SU-DHL-6 (cell line): ENCODE measurements at regions not wholly inside any gene's neighbourhood (a gene's known extent, or its start where the extent isn't known, plus 50 kb on each side); places are given as distances from the start of the nearest gene placed in this dataset.

ENCODE experiments used
- H2AFZ ChIP-seq: fragments of 200-600 bp; sonication (generic); 2 replicates; pipeline ENCODE4 v1.6.1; 2014; ENCODE audit warnings: low read depth, mild to moderate bottlenecking, moderate library complexity, mixed read lengths, antibody characterized with exemption, low read length; ENCODE audit not compliant: severe bottlenecking
- H3F3A ChIP-seq: fragments of 200-600 bp; shearing (Covaris generic); 2 replicates; pipeline ENCODE4 v1.6.0; 2016; ENCODE audit warnings: antibody characterized with exemption, mild to moderate bottlenecking; ENCODE audit not compliant: insufficient read depth
- H3K27ac ChIP-seq: fragments of 200-600 bp; sonication (generic); 2 replicates; pipeline ENCODE4 v1.5.1; 2016; ENCODE audit warnings: low read depth, mild to moderate bottlenecking, low read length, moderate library complexity, mixed read lengths
- H3K27me3 ChIP-seq: fragments of 200-600 bp; sonication (generic), shearing (Covaris generic); 2 replicates; pipeline ENCODE4 v1.6.0; 2014; ENCODE audit warnings: mild to moderate bottlenecking, low read length
- H3K36me3 ChIP-seq: fragments of 200-600 bp; sonication (generic); 2 replicates; pipeline ENCODE4 v1.6.1; 2014; ENCODE audit warnings: mild to moderate bottlenecking, low read length, mixed read lengths
- H3K4me2 ChIP-seq: fragments of 300-600, 200-600 bp; shearing (Covaris generic), sonication (generic); 2 replicates; pipeline ENCODE4 v1.6.0; 2014; ENCODE audit warnings: low read length, low read depth, mild to moderate bottlenecking; ENCODE audit not compliant: poor library complexity, severe bottlenecking
- H3K4me3 ChIP-seq: fragments of 200-600 bp; sonication (generic); 2 replicates; pipeline ENCODE4 v1.5.1; 2014; ENCODE audit warnings: antibody characterized with exemption, low read length, mild to moderate bottlenecking, mixed read lengths; ENCODE audit not compliant: insufficient read depth, poor library complexity, severe bottlenecking
- H3K79me2 ChIP-seq: fragments of 200-600 bp; sonication (generic); 2 replicates; pipeline ENCODE4 v1.6.1; 2014; ENCODE audit warnings: mild to moderate bottlenecking, low read length, moderate library complexity; ENCODE audit not compliant: insufficient read depth
- H3K9ac ChIP-seq: fragments of 200-600 bp; sonication (generic); 2 replicates; pipeline ENCODE4 v1.7.0; 2014; ENCODE audit warnings: mild to moderate bottlenecking, low read length
- H3K9me2 ChIP-seq: fragments of 200-600 bp; sonication (generic); replicated peaks from 2 replicates; pipeline ENCODE4 v1.6.1; 2014; ENCODE audit warnings: low read length; ENCODE audit not compliant: insufficient read depth
- H3K9me3 ChIP-seq: fragments of 200-600 bp; sonication (generic); 2 replicates; pipeline ENCODE4 v1.6.1; 2014; ENCODE audit warnings: low read length, mixed read lengths; ENCODE audit not compliant: insufficient read depth
- H4K20me1 ChIP-seq: fragments of 200-600 bp; sonication (generic); 2 replicates; pipeline ENCODE4 v1.6.1; 2014; ENCODE audit warnings: low read depth, mild to moderate bottlenecking, antibody characterized with exemption, low read length, moderate library complexity, mixed read lengths
- CTCF ChIP-seq: fragments of 200-600 bp; sonication (generic); IDR thresholded peaks from one replicate; pipeline ENCODE4 v1.5.1; 2017; ENCODE audit warnings: antibody characterized with exemption, mild to moderate bottlenecking, low read length, moderate library complexity; ENCODE audit not compliant: insufficient read depth, poor library complexity, severe bottlenecking
- EZH2phosphoT487 ChIP-seq: fragments of 200-600 bp; sonication (generic), shearing (Covaris generic); conservative IDR thresholded peaks from 2 replicates; pipeline ENCODE4 v1.6.1; 2018; ENCODE audit warnings: mild to moderate bottlenecking, antibody characterized with exemption, low read length, moderate library complexity, mixed read lengths

GRCh38 chr1:56436296-56436695 is 143.1 kb downstream of the PLPP3 start:
- H3K4me2 ChIP-seq: no peak overlapping the region
- H3K9me2 ChIP-seq: no peaks in the 10 kb centered on the region
- H3K9ac ChIP-seq: no peak overlapping the region
- H3K9me3 ChIP-seq: no peaks in the 10 kb centered on the region
- no peak overlapping the region for H3K27ac ChIP-seq
- H3K4me3 ChIP-seq: no peak overlapping the region
- no peaks in the 10 kb centered on the region for H3K36me3 ChIP-seq
- H3F3A ChIP-seq: no peaks in the 10 kb centered on the region
- TF ChIP-seq CTCF (no peak), EZH2phosphoT487 (no peak)
- H3K79me2 ChIP-seq: no peaks in the 10 kb centered on the region
- no peaks in the 10 kb centered on the region for H4K20me1 ChIP-seq
- H3K27me3 ChIP-seq: no peaks in the 10 kb centered on the region
- H2AFZ ChIP-seq: no peak overlapping the region

GRCh38 chr1:56435434-56436262 is 143.7 kb downstream of the PLPP3 start:
- Histone ChIP-seq H3K9me2 (no peaks in the 10 kb centered on the region), H3K27me3 (no peaks in the 10 kb centered on the region), H3K27ac (no peak overlapping the region), H3K9ac (no peak overlapping the region), H3K79me2 (no peaks in the 10 kb centered on the region), H3F3A (no peaks in the 10 kb centered on the region), H4K20me1 (no peaks in the 10 kb centered on the region), H3K4me2 (no peak overlapping the region), H3K36me3 (no peaks in the 10 kb centered on the region), H3K9me3 (no peaks in the 10 kb centered on the region), H3K4me3 (no peak overlapping the region), H2AFZ (no peak overlapping the region)
- TF ChIP-seq EZH2phosphoT487 (no peak), CTCF (no peak)

GRCh38 chr1:56434740-56435139 is 144.6 kb downstream of the PLPP3 start:
- Histone ChIP-seq H3K9me2 (no peaks in the 10 kb centered on the region), H3K36me3 (no peaks in the 10 kb centered on the region), H3K4me3 (no peak overlapping the region), H3K27me3 (no peaks in the 10 kb centered on the region), H3K27ac (no peak overlapping the region), H3K79me2 (no peaks in the 10 kb centered on the region), H2AFZ (no peak overlapping the region), H3K9ac (no peak overlapping the region), H3K9me3 (no peaks in the 10 kb centered on the region), H3F3A (no peaks in the 10 kb centered on the region), H4K20me1 (no peaks in the 10 kb centered on the region), H3K4me2 (no peak overlapping the region)
- TF ChIP-seq EZH2phosphoT487 (no peak), CTCF (no peak)
